ENCODE measurements at regions not wholly inside any gene's neighbourhood (a gene's known extent, or its start where the extent isn't known, plus 50 kb on each side); places are given as distances from the start of the nearest gene placed in this dataset.
"Not testable (repeated sequence)": the region's sequence is repeated elsewhere in the genome, so short reads cannot be mapped to it uniquely, and the experiment has no call there.

GRCh38 chr2:56587456-56587855, 403.7 kb downstream of the CCDC85A start:
- no peak for ATAC-seq
- TF ChIP-seq POLR2A (IDR thresholded peaks at IDR 0.05) (no peak), POLR2AphosphoS5 (IDR thresholded peaks at IDR 0.05) (no peak), EP300 (IDR thresholded peaks at IDR 0.05) (no peak), CTCF (IDR thresholded peaks at IDR 0.05) (no peak)
- WGBS, 2 donors (ENCODE audit: low coverage in 1 of 2) = 75 to 91% methylated on average over 1 of the region's 1 CpG

GRCh38 chr2:56589194-56589593, 405.4 kb downstream of the CCDC85A start:
- Histone ChIP-seq H3K4me3 (no peak overlapping the region), H3K36me3 (no peaks in the 10 kb centered on the region), H3K4me1 (no peaks in the 10 kb centered on the region), H3K27ac (no peak overlapping the region), H3K9me3 (no peaks in the 10 kb centered on the region), H3K27me3 (no peaks in the 10 kb centered on the region)
- 67 to 79% methylated on average over 1 of the region's 1 CpG for WGBS, 2 donors (ENCODE audit: low coverage in 1 of 2)
- TF ChIP-seq CTCF (IDR thresholded peaks at IDR 0.05) = no peak
- TF ChIP-seq POLR2A (IDR thresholded peaks at IDR 0.05) = no peak
- TF ChIP-seq EP300 (IDR thresholded peaks at IDR 0.05) = no peak
- TF ChIP-seq POLR2AphosphoS5 (IDR thresholded peaks at IDR 0.05) = no peak
- ATAC-seq = no peak

More at GRCh38 chr2:56587456-56587855, 403.7 kb downstream of the CCDC85A start:
- H3K4me1 ChIP-seq = no peaks in the 10 kb centered on the region
- H3K9me3 ChIP-seq = no peaks in the 10 kb centered on the region
- H3K36me3 ChIP-seq = no peaks in the 10 kb centered on the region
- H3K27me3 ChIP-seq = no peaks in the 10 kb centered on the region
- H3K27ac ChIP-seq = no peak overlapping the region
- H3K4me3 ChIP-seq = no peak overlapping the region

- Histone ChIP-seq H3K27ac (no peak overlapping the region), H3K36me3 (no peaks in the 10 kb centered on the region), H3K9me3 (peaks cover 0 to 4% (median 0%) of the 10 kb centered on the region in 3 donors), H3K4me1 (no peaks in the 10 kb centered on the region), H3K4me3 (no peak overlapping the region), H3K27me3 (no peaks in the 10 kb centered on the region)
- no peak for TF ChIP-seq CTCF (IDR thresholded peaks at IDR 0.05)
- TF ChIP-seq POLR2AphosphoS5 (IDR thresholded peaks at IDR 0.05) = no peak
- TF ChIP-seq EP300 (IDR thresholded peaks at IDR 0.05) = no peak
- no peak for TF ChIP-seq POLR2A (IDR thresholded peaks at IDR 0.05)
- no peak for ATAC-seq
Observed at GRCh38 chr2:56589835-56590234, 406.0 kb downstream of the CCDC85A start.

DNA sequence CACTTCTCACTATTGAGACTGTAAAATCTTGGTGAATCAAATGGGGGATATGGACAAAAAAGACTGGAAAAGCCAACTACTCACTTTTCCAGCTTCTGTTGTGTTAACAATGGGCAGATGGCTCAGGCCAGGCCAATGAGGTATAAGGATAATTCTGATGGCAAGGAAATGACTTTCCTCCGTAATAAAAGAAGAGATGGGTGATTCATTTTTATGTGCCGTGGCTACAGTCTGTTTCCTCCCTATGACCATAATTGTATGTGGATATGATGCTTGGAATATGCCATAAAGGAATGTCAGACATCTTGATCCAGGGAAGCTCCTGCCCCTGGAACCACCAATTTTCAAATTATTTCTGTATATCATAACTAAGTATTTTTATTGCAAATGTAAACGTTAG, 406.8 kb downstream of the CCDC85A start:
- Histone ChIP-seq H3K36me3 (no peaks in the 10 kb centered on the region), H3K9me3 (peaks cover 0 to 5% (median 0%) of the 10 kb centered on the region in 3 donors), H3K4me3 (no peak overlapping the region), H3K27ac (no peak overlapping the region), H3K27me3 (no peaks in the 10 kb centered on the region), H3K4me1 (no peaks in the 10 kb centered on the region)
- no peak for TF ChIP-seq CTCF (IDR thresholded peaks at IDR 0.05)
- TF ChIP-seq POLR2AphosphoS5 (IDR thresholded peaks at IDR 0.05) = no peak
- TF ChIP-seq POLR2A (IDR thresholded peaks at IDR 0.05) = no peak
- TF ChIP-seq EP300 (IDR thresholded peaks at IDR 0.05) = no peak
- 59 to 64% methylated on average over 3 of the region's 3 CpGs for WGBS, 2 donors (ENCODE audit: low coverage in 1 of 2)
- no peak for ATAC-seq

DNA sequence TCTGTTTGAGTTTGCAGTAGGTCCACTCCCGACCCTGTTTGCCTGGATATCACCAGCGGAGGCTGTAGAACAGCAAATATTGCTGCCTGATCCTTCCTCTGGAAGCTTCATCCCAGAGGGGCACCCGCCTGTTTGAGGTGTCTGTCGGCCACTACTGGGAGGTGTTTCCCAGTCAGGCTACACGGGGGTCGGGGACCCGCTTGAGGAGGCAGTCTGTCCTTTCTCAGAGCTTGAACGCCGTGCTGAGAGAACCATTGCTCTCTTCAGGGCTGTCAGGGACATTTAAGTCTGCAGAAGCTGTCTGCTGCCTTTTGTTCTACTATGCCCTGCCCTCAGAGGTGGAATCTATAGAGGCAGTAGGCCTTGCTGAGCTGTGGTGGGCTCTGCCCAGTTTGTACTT, 422.3 kb downstream of the CCDC85A start:
- not testable (repeated sequence) for ATAC-seq, H3K27me3 ChIP-seq, H3K36me3 ChIP-seq, H3K27ac ChIP-seq, H3K4me1 ChIP-seq, H3K4me3 ChIP-seq, H3K9me3 ChIP-seq
- 71% methylated on average over 3 of the region's 9 CpGs; no CpG with 5 or more reads in 1 of the 2 donors for WGBS, 2 donors (ENCODE audit: low coverage in 1 of 2)

DNA sequence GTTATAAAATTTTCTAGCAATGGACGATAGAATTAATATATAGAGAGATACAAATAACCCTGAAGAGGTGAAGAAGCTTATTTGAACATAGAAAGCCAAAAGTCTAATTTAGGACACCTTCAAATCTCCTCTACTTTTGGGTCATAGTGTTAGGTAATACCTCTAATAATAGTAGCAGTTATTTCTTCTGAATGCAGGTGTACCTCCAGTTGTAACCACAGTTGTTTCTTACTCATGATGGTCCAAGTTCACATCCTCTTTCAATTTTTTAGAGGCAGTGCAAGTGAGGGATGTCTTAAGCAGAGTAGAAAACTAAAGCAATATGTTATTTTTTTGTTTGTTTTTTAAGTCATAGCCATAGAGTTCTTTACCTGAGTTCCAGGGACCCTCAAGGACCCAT, 429.5 kb downstream of the CCDC85A start:
- H3K27ac ChIP-seq = no peak overlapping the region
- 33 to 63% methylated on average over 1 of the region's 1 CpG for WGBS, 2 donors (ENCODE audit: low coverage in 1 of 2)
- H3K4me3 ChIP-seq = no peak overlapping the region
- no peak for TF ChIP-seq POLR2A (IDR thresholded peaks at IDR 0.05)
- TF ChIP-seq EP300 (IDR thresholded peaks at IDR 0.05) = no peak
- TF ChIP-seq CTCF (IDR thresholded peaks at IDR 0.05) = no peak
- TF ChIP-seq POLR2AphosphoS5 (IDR thresholded peaks at IDR 0.05) = no peak
- H3K27me3 ChIP-seq = peaks cover 8% of the 10 kb centered on the region
- H3K36me3 ChIP-seq = no peaks in the 10 kb centered on the region
- no peak for ATAC-seq
- no peaks in the 10 kb centered on the region for H3K4me1 ChIP-seq
- no peaks in the 10 kb centered on the region for H3K9me3 ChIP-seq
